ENCODE measurements at regions not wholly inside any gene's neighbourhood (a gene's known extent, or its start where the extent isn't known, plus 50 kb on each side); places are given as distances from the start of the nearest gene placed in this dataset.

DNA sequence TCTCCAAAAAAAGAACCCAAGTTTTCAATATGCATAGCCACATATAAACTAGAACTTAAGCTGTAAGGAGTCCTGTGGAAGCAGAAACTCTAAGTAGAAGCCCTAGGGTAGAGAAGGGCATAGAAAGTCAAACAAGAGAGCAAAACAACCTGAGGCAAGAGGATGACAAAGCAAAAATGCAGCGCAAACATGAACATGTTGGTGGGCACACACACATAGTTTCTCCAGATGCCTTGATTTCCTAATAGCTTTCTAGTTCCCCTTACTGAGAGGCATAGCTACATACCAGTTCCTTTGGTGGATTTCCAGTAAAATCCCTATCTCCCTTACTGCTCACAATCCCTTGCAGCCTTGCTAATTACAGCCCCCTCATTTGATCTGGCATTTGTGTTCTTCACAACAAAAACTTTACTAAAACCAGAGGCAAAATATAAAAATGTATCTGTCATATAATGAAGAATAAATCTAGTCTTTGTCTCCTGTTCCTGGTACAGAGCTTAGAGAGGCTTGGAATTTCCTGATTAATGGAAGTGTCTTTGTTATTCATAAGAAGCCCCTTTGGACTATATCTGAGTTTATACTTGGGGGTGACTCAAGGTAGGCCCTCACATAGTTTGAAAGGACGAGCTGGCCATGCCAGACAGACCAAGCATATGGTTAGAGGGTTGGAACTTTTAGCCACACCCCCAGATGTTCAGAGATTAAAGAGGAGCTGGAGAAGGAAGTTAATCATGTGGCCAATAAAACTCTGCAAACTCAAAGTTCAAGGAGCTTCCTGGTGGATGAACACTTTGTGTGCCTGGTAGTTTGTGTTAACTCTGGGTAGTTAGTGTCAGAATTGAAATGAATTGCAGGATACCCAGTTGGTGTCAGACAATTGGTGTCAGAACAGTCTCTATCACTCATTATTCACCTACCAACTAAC is 52.7 kb upstream of the ZCCHC13 start:
- no peak for ATAC-seq
- peak overlapping the region; percentile 57 to 81 for H3K27ac Mint-ChIP-seq
- peaks cover 0 to 7% of the 10 kb centered on the region in 2 donors for H3K36me3 Mint-ChIP-seq
- DNase-seq (ENCODE audit: low spot score in 2 of 2), result no peak
- H3K9me3 Mint-ChIP-seq, result no peaks in the 10 kb centered on the region

DNA sequence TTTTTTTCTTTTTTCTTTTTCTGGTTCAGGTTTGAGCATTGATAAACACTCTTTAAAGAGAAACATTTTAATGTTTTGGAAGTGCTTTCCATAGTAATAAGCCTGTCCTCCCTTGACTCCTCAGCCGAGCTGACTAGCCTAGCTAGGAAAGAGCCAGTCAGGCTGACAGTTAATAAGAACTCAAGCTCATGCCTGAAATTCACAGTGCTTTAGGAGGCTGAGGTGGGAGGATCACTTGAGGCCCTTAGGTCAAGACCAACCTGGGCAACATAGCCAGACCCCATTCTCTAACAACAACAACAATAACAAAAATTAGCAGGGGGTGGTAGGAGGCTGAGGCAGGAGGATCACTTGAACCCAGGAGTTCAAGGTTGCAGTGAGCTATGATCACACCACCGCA is 53.4 kb upstream of the ZCCHC13 start:
- ATAC-seq, result no peak
- H3K9me3 Mint-ChIP-seq, result no peaks in the 10 kb centered on the region
- peak overlapping the region in 1 of 2 donors; percentile 57 for H3K27ac Mint-ChIP-seq
- no peaks in the 10 kb centered on the region for H3K36me3 Mint-ChIP-seq
- DNase-seq (ENCODE audit: low spot score in 2 of 2), result no peak

DNA sequence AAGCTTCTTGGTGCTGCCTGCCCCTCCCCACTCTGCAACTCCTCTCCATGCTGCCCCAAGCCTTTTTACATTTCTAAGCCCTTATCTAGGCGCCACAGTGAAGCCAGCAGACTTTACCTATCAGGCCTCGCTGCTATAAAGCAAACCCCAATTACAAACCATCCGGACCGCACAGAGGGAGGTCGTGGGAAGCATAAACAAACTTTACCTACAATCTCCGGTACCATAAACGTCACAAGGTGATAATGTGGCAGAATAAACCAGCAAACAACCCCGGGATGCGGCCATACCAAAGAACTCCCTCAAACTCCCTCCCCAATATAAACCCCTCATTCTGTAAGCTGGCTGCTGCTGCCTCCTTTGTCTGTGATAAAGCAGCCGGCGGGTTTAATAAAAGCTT is 54.0 kb upstream of the ZCCHC13 start:
- Mint-ChIP-seq H3K9me3 (no peaks in the 10 kb centered on the region), H3K36me3 (no peaks in the 10 kb centered on the region), H3K27ac (no peak overlapping the region)
- DNase-seq (ENCODE audit: low spot score in 2 of 2) (no peak), ATAC-seq (no peak)

DNA sequence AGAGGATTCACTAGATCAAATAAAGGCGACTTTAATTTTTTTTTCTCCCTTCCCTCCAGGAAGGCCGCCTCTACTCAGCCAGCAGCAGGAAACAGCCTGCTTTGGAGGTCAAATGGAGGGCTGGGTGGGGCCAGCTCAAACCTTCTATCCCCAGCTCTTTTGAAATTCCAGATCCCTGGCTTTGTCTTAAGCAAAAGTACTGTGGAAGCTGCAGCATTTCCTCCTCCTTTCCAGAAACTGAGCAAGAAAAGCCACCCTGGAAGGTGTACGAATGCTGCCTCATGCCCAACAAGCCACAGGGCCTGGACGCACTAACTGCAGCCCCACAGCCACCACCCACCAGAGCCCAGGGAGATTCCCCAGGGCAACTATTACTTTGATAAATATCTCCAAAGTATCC is 55.1 kb upstream of the ZCCHC13 start:
- ATAC-seq (no peak), DNase-seq (ENCODE audit: low spot score in 2 of 2) (no peak)
- Mint-ChIP-seq H3K27ac (no peak overlapping the region), H3K36me3 (no peaks in the 10 kb centered on the region), H3K9me3 (no peaks in the 10 kb centered on the region)

DNA sequence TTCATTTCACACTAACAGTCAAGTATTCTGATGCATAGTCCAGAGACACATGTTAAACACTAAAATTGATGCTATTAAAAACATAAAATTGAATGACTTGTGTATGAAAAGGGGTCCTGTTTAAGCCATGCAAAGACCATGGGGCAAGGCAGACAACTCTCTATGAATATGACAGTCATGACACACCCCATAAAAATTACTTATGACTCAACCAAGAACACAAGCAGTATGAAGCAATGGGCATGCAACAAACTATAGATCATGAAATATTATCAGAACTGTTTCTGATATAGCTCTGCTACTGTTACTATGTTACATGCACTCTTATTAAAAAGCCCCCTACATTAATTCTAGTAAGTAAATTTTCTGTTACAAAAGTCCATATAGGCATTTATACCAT is 57.5 kb upstream of the ZCCHC13 start:
- DNase-seq (ENCODE audit: low spot score in 2 of 2), result no peak
- Mint-ChIP-seq H3K9me3 (no peaks in the 10 kb centered on the region), H3K27ac (peak overlapping the region in 1 of 2 donors; percentile 55), H3K36me3 (no peaks in the 10 kb centered on the region)
- ATAC-seq, result no peak

DNA sequence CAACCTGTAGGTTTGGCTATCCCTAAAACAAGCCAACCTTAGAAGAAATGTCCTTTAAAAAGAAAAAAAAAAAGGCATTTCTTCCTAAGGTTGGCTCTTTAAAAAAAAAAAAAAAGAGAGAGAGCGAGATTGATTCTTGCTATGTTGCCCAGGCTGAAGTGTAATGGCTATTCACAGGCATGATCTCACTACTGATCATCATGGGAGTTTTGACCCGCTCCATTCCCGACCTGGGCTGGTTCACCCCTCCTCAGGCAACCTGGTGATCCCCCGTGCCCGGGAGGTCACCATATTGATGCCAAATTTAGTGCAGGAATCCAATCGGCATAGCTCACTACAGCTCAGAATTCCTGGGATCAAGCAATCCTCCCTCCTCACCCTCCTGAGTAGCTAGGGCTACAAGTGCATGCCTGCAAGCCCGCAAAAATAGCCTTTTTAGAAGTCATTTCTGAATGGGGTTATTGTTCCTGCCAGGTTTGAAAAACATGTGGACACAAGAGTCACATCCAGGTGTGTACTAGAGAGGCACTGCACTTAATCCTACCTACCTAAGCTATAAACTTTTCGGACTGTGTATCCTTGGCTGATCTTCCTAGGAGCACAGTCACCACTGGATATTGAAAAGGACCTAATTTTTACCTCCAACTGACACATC is 61.4 kb upstream of the ZCCHC13 start:
- H3K9me3 Mint-ChIP-seq, result no peaks in the 10 kb centered on the region
- no peak for ATAC-seq
- no peak overlapping the region for H3K27ac Mint-ChIP-seq
- DNase-seq (ENCODE audit: low spot score in 2 of 2), result no peak
- H3K36me3 Mint-ChIP-seq, result no peaks in the 10 kb centered on the region

DNA sequence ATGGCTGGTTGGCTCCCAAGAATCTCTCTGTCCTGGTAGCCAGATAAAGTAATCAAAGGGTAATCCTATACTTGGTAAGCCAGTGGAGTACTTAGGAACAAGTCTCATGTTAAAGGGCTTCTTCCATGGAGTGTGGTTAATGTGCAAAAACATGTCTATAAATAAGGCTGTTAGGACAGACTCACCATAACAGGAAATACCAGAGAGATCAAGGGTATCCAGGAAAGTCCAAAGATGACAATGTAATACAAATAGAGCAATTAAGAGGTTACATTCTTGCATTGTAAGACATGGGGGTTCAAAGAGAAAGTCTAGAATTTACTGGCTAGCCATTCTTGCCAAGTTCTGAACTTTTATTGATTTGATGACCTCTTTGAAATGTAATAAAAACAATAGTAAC is 61.9 kb upstream of the ZCCHC13 start:
- no peaks in the 10 kb centered on the region for H3K9me3 Mint-ChIP-seq
- ATAC-seq, result no peak
- no peak overlapping the region for H3K27ac Mint-ChIP-seq
- no peaks in the 10 kb centered on the region for H3K36me3 Mint-ChIP-seq
- DNase-seq (ENCODE audit: low spot score in 2 of 2), result no peak

DNA sequence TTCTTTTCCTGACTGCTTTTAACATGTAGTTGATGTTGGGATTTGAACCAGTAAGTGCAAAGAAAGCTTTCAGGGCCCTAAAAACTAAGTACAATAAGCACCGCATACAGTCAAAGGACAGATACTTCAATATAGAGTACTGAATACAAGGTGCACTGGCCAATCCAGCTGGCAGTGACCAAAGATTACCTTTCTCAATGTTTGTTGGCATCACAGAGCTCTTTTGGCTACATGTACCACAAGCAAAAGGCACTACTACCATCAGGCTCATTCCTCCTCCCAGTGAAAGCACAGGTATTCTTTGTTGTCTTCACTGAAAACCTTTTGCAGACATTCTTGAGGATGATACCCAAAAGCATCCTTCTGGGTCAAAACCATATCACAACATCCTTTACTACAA is 65.2 kb upstream of the ZCCHC13 start:
- H3K36me3 Mint-ChIP-seq, result no peaks in the 10 kb centered on the region
- no peaks in the 10 kb centered on the region for H3K9me3 Mint-ChIP-seq
- no peak overlapping the region for H3K27ac Mint-ChIP-seq
- no peak for DNase-seq (ENCODE audit: low spot score in 2 of 2)
- no peak for ATAC-seq

DNA sequence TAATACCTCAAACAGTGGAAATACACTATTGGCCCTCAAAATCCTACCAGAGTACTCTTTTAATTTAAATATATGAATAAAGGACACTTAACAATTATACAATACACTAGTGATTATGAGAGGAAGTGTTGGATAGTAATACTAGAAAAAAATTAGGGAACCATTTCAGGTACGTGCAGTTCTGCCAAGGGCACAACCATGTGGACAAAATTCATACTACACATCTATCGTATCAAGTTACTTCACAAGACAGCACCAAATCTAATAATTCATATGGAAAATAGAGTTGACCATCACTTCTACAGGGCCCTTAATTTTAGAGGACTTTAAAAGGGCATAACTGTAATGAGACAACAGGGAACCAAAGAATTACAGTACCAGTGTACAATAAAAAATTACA is 69.2 kb upstream of the ZCCHC13 start:
- Mint-ChIP-seq H3K36me3 (no peaks in the 10 kb centered on the region), H3K27ac (no peak overlapping the region), H3K9me3 (no peaks in the 10 kb centered on the region)
- DNase-seq (ENCODE audit: low spot score in 2 of 2) (no peak), ATAC-seq (no peak)

DNA sequence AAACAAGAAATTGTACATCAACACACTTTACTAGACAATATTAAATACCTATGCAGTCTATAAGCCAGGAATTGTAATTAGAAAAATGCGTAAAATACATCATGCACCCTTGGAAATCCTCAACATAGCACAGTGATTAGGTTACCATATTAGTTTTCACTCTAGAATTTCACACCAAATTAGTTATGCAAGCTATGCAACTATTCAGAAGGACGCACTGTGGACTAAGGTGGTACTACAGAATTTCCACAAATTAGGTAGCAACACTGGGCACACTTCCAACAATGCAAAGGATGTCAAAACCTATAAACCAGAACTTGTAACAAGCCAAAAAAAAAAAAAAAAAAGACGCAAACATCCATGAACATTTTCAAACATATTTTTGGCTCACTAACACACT is 71.1 kb upstream of the ZCCHC13 start:
- DNase-seq (ENCODE audit: low spot score in 2 of 2) (no peak), ATAC-seq (no peak)
- no peaks in the 10 kb centered on the region for H3K36me3 Mint-ChIP-seq
- H3K27ac Mint-ChIP-seq, result no peak overlapping the region
- H3K9me3 Mint-ChIP-seq, result no peaks in the 10 kb centered on the region

DNA sequence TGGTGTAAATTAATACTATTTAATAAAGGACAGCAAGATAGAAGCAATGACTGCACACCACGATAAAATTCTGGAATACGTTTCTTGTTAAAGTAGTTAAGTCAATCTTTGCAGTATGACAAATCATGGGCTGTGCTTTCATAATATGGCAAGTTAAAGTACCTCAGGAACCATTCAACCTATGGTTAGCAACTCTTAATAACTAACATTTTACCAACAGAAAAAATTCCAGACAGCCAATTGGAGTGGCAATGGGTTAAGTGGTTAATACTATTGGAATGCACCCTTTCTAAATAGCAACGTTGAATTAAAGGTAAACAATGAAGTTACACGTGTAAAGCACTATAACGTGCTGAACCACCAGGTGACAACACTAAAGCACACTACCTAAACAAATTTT is 72.4 kb upstream of the ZCCHC13 start:
- DNase-seq (ENCODE audit: low spot score in 2 of 2) (no peak), ATAC-seq (no peak)
- Mint-ChIP-seq H3K36me3 (no peaks in the 10 kb centered on the region), H3K27ac (no peak overlapping the region), H3K9me3 (no peaks in the 10 kb centered on the region)

DNA sequence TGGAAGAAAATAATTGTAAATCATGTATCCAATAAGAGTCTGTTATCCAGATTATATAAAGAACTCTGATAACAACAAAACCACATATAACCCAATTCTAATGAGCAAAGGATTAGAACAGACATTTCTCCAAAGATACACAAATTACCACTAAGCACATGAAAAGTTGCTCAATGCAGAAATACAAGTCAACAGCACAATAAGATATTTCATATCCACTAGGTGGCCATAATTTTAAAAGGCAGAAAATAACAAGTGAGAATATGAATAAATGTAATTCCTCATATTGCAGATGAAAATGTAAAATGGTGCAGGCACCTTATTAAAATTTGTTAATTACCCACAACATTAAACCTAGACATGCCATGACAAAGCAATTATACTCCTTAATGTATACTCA is 73.9 kb upstream of the ZCCHC13 start:
- no peak overlapping the region for H3K27ac Mint-ChIP-seq
- no peak for ATAC-seq
- DNase-seq (ENCODE audit: low spot score in 2 of 2), result no peak
- H3K9me3 Mint-ChIP-seq, result no peaks in the 10 kb centered on the region
- no peaks in the 10 kb centered on the region for H3K36me3 Mint-ChIP-seq

DNA sequence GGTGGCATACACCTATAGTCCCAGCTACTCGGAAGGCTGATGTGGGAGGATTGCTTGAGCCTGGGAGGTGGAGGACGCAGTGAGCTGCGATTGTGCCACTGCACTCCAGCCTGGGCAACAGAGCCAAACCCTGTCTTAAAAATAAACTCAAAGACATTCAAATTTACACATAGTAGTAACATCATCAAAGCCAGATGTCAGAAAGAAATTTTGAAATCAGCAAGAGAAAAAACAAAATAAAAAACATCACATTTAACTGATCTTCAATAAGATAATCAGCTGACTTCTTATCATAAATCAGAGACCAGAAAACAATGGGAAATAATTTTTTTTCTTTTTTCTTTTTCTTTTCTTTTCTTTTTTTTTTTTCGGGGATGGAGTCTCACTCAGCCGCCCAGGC is 78.9 kb upstream of the ZCCHC13 start:
- ATAC-seq (no peak), DNase-seq (ENCODE audit: low spot score in 2 of 2) (no peak)
- Mint-ChIP-seq H3K9me3 (no peaks in the 10 kb centered on the region), H3K36me3 (peaks cover 0 to 6% of the 10 kb centered on the region in 2 donors), H3K27ac (no peak overlapping the region)

DNA sequence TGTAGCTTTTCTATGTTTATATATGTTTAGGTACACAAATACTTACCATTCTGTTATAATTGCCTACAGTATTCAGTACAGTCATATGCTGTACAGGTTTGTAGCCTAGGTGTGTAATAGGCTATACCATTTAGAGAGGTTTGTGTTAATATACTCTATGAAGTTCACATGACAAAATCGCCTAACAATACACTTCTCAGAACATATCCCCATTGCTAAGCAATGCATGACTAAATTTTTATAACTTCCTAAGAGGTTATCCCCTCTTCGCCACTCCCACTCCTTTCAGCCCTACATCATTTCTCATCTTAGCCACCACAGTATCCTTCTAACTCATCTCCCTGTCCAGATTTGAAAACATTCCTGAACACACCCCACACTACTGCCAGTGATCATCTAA is 83.7 kb upstream of the ZCCHC13 start:
- peak; percentile 26 to 43 for ATAC-seq
- peaks cover 8 to 18% of the 10 kb centered on the region in 2 donors for H3K36me3 Mint-ChIP-seq
- DNase-seq (ENCODE audit: low spot score in 2 of 2), result no peak
- H3K27ac Mint-ChIP-seq, result no peak overlapping the region
- H3K9me3 Mint-ChIP-seq, result peaks cover 0 to 5% of the 10 kb centered on the region in 2 donors

DNA sequence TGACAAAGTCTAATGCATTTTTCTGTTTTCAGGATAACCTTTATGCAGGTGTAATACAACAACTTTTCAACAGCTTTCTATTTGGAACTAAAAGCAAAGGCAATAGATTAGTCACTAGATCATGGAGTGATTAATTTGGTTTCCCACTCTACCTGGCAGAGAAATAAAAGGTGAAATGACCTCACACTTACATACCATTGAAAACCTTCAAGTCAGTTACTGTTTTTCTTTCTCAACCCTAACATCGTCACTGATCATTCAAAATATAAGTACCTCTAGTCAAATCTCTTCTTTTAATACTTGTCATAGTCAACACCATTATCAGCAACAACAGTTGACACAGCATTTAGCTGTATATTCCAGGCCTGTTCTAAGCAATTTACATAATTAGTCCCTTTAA is 85.1 kb upstream of the ZCCHC13 start:
- H3K27ac Mint-ChIP-seq, result peak overlapping the region in 1 of 2 donors; percentile 44
- ATAC-seq (peak in 1 of 2 donors; percentile 78), DNase-seq (ENCODE audit: low spot score in 2 of 2) (no peak)
- H3K9me3 Mint-ChIP-seq, result peaks cover 0 to 5% of the 10 kb centered on the region in 2 donors
- H3K36me3 Mint-ChIP-seq, result peaks cover 8 to 27% of the 10 kb centered on the region in 2 donors

DNA sequence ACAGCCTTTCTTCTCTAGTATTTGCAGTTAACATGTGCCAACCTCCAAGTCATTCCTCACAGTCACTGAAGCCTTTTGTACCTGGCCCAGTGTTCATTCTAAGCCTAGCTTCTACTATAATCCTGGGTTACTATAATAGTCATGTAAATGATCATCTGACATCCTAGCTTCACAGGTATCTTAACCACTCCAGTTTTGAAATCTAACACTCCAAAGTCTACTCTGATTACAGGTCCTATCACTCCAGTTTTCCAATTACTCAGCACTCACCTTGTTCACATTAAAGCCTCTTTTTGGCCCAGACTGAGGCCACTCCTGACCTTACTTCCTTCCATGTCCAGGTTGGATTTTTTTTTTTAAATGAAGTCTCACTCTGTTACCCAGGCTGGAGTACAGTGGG is 87.6 kb upstream of the ZCCHC13 start:
- peaks cover 8 to 27% of the 10 kb centered on the region in 2 donors for H3K36me3 Mint-ChIP-seq
- DNase-seq (ENCODE audit: low spot score in 2 of 2), result no peak

DNA sequence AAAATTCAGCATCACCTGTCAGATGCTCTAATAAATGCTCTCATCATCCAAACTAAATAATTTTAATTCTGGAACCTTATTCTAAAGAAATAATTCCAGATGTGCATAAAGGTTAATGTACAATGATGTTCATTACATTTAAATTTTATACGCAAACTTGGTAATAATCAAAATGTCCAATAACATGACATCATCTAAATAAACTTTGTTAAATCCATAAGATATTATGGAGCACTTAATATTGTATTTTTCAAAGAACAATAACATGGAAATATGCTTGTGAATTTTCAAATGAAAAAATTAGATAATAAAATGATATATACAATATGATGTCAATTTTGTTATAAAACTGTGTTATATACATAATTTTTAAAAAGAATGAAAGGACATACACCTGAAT is 92.1 kb upstream of the ZCCHC13 start:
- no peak overlapping the region for H3K27ac Mint-ChIP-seq
- H3K36me3 Mint-ChIP-seq, result peaks cover 1 to 21% of the 10 kb centered on the region in 2 donors
- DNase-seq (ENCODE audit: low spot score in 2 of 2) (no peak), ATAC-seq (no peak)
- no peaks in the 10 kb centered on the region for H3K9me3 Mint-ChIP-seq

More for the DNA sequence above, 87.6 kb upstream of the ZCCHC13 start:
- Mint-ChIP-seq H3K27ac (no peak overlapping the region), H3K9me3 (peaks cover 0 to 5% of the 10 kb centered on the region in 2 donors)
- ATAC-seq, result no peak

DNA sequence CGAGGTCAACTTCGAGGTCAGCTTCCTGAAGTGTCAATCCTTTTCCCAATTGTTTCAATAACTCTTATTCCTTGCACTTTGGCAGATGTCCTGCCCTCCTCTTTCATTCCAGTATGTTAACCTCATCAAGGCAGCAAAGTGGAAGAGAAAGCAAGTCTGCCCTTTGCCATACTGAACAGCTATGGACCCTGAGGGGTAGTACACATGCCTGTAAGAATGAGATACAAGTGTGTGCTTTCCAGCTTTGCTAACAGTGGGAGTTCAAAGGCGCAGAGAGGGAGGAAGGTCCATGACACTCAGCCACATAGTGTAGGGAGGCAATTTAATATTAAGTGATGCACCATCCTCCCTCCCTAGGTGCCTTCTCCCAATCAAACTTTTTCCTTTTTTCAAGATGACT is 96.4 kb upstream of the ZCCHC13 start:
- DNase-seq (ENCODE audit: low spot score in 2 of 2) (no peak), ATAC-seq (no peak)
- peaks cover 0 to 14% of the 10 kb centered on the region in 2 donors for H3K36me3 Mint-ChIP-seq
- H3K27ac Mint-ChIP-seq, result no peak overlapping the region
- H3K9me3 Mint-ChIP-seq, result peaks cover 0 to 3% of the 10 kb centered on the region in 2 donors

All from activated naive CD4-positive, alpha-beta T cell treated with anti-CD3 and anti-CD28 coated beads, Interleukin-2, amount 50 U/mL, for 72 hours (primary cell).